ENCODE measurements at regions not wholly inside any gene's neighbourhood (a gene's known extent, or its start where the extent isn't known, plus 50 kb on each side); places are given as distances from the start of the nearest gene placed in this dataset.

GRCh38 chr6:91633374-91634111, 1046.7 kb upstream of the MAP3K7 start:
- Histone ChIP-seq H3K27ac (no peak overlapping the region), H3K4me1 (no peaks in the 10 kb centered on the region), H3K36me3 (no peaks in the 10 kb centered on the region), H3K27me3 (no peaks in the 10 kb centered on the region), H3K4me3 (no peak overlapping the region), H3K9me3 (no peaks in the 10 kb centered on the region)
- no peak for TF ChIP-seq CTCF (IDR thresholded peaks at IDR 0.05)
- no peak for DNase-seq (ENCODE audit: low spot score in 2 of 2)
- intact Hi-C loops (cut with DNase I) = no loop called here

DNA sequence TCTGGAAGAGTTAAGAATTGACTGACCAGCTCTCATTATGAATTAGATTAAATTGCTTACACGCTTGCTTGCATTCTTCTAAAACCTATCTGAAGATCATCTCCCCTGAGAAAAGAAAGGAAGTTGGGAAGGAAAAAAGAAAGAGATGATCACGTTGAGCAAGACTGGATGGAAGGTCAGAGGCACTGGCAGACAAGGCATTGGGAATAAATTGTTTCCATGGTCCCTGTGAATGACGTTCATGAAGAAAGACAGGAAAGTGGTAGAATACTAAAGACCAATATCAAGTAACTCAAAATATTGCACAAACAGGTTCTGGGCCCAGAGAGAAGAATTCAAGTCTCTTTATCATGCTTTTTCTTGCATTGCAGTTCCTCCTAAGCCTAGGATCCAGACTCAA, 1045.4 kb upstream of the MAP3K7 start:
- intact Hi-C loops (cut with DNase I) = no loop called here
- TF ChIP-seq CTCF (IDR thresholded peaks at IDR 0.05) = no peak
- Histone ChIP-seq H3K4me3 (no peak overlapping the region), H3K4me1 (no peaks in the 10 kb centered on the region), H3K36me3 (no peaks in the 10 kb centered on the region), H3K9me3 (no peaks in the 10 kb centered on the region), H3K27ac (no peak overlapping the region), H3K27me3 (no peaks in the 10 kb centered on the region)
- no peak for DNase-seq (ENCODE audit: low spot score in 2 of 2)

- H3K4me1 ChIP-seq = no peaks in the 10 kb centered on the region
- no peak for TF ChIP-seq CTCF (IDR thresholded peaks at IDR 0.05)
- intact Hi-C loops (cut with DNase I) = no loop called here
- no peak for DNase-seq (ENCODE audit: low spot score in 2 of 2)
- H3K4me3 ChIP-seq = no peak overlapping the region
- no peaks in the 10 kb centered on the region for H3K36me3 ChIP-seq
- no peak overlapping the region for H3K27ac ChIP-seq
- H3K9me3 ChIP-seq = no peaks in the 10 kb centered on the region
- H3K27me3 ChIP-seq = no peaks in the 10 kb centered on the region
Observed at GRCh38 chr6:91631227-91631626, 1044.4 kb upstream of the MAP3K7 start.

DNA sequence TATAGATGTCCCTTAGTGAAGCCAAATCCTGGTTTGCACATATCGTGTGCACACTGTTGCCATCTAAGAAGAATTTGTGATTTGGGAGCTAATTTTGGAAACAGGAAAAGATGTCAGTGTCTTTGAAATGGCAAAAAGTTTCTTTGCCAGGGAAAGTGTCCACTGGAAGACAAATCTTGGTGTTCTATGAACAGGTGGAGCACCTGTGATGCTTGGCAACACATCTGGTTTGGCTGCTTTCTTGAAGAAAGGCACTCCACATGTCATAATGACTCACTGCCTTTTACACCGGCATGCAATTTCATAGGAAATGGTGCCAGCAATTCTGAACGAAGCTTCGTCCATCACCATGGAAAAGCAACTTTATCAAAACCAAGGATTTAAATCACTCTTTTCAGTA, 1040.0 kb upstream of the MAP3K7 start:
- Histone ChIP-seq H3K36me3 (no peaks in the 10 kb centered on the region), H3K4me3 (no peak overlapping the region), H3K27ac (no peak overlapping the region), H3K9me3 (no peaks in the 10 kb centered on the region), H3K4me1 (no peaks in the 10 kb centered on the region), H3K27me3 (no peaks in the 10 kb centered on the region)
- TF ChIP-seq CTCF (IDR thresholded peaks at IDR 0.05) = no peak
- DNase-seq (ENCODE audit: low spot score in 2 of 2) = no peak
- intact Hi-C loops (cut with DNase I) = no loop called here

GRCh38 chr6:91613481-91613880, 1026.6 kb upstream of the MAP3K7 start:
- intact Hi-C loops (cut with DNase I) = no loop called here
- H3K4me1 ChIP-seq = no peaks in the 10 kb centered on the region
- TF ChIP-seq CTCF (IDR thresholded peaks at IDR 0.05) = no peak
- no peak for DNase-seq (ENCODE audit: low spot score in 2 of 2)
- no peaks in the 10 kb centered on the region for H3K9me3 ChIP-seq
- H3K4me3 ChIP-seq = no peak overlapping the region
- H3K27me3 ChIP-seq = no peaks in the 10 kb centered on the region
- H3K27ac ChIP-seq = no peak overlapping the region
- no peaks in the 10 kb centered on the region for H3K36me3 ChIP-seq

DNA sequence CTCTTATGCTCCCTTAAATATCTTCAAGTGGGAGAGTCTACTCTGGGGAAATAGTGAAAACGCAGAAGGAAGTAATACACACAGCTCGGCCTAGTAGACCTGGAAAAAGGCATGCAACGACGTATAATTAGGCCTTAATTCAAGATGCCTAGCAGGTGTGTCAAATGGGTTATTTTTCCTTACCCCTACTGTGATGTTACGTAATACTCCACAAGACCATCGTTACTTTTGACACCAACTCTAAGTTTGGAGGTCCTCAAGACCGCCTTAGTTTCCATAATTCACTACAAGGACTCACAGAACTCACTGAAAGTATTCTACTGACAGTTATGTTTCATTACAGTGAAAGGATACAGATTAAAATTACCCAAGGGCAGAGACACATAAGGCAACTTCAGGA, 1024.3 kb upstream of the MAP3K7 start:
- no peaks in the 10 kb centered on the region for H3K9me3 ChIP-seq

More for the DNA sequence above, 1024.3 kb upstream of the MAP3K7 start:
- no peak for TF ChIP-seq CTCF (IDR thresholded peaks at IDR 0.05)
- no peak overlapping the region for H3K4me3 ChIP-seq
- H3K27me3 ChIP-seq = no peaks in the 10 kb centered on the region
- H3K4me1 ChIP-seq = no peaks in the 10 kb centered on the region
- no peaks in the 10 kb centered on the region for H3K36me3 ChIP-seq
- H3K27ac ChIP-seq = no peak overlapping the region
- DNase-seq (ENCODE audit: low spot score in 2 of 2) = no peak
- intact Hi-C loops (cut with DNase I) = no loop called here
